IgD-negative memory B cell (primary cell): ENCODE measurements at regions not wholly inside any gene's neighbourhood (a gene's known extent, or its start where the extent isn't known, plus 50 kb on each side); places are given as distances from the start of the nearest gene placed in this dataset.

ENCODE experiments used
- H3K27ac Mint-ChIP-seq, 3 donors: one replicate each; pipeline ENCODE4 v1.8.0; 2020 to 2022; ENCODE audit warnings: mild to moderate bottlenecking in 3 of 3, mixed read lengths in 3 of 3, moderate library complexity in 1 of 3
- H3K27me3 Mint-ChIP-seq: one replicate; pipeline ENCODE4 v1.8.0; 2021; ENCODE audit warnings: mixed read lengths
- H3K36me3 Mint-ChIP-seq: one replicate; pipeline ENCODE4 v1.8.0; 2020; ENCODE audit warnings: mild to moderate bottlenecking, mixed read lengths
- H3K4me1 Mint-ChIP-seq, 3 donors: one replicate each; pipeline ENCODE4 v1.8.0; 2020 to 2022; ENCODE audit warnings: mixed read lengths in 3 of 3, mild to moderate bottlenecking in 1 of 3
- H3K4me3 Mint-ChIP-seq, 4 donors: one replicate each; pipeline ENCODE4 v1.8.0; 2020 to 2022; ENCODE audit warnings: mild to moderate bottlenecking in 4 of 4, mixed read lengths in 4 of 4, moderate library complexity in 3 of 4
- H3K9me3 Mint-ChIP-seq, 3 donors: one replicate each; pipeline ENCODE4 v1.8.0; 2020 to 2021; ENCODE audit warnings: mixed read lengths in 3 of 3, mild to moderate bottlenecking in 1 of 3

DNA sequence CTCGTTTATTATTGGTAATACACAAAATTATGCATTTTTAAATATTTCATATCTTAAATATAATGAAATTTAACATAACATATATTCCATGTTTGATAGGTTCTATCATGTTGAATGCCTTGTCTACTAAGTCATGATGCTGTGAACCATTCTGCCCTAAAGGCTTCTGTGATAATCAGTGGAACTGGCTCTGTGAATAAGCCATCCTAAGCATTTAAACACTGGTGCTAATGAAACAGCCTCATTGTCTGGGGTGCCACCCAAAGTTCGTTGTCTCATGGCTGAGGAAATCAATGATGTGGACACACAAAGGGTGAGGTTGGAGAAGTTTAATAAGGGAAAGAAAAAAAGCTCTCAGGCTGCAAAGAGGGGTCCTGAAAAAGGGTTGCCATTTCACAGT, 264.7 kb upstream of the ZRANB2 start:
- Mint-ChIP-seq H3K9me3 (peaks cover 0 to 13% (median 9%) of the 10 kb centered on the region in 3 donors), H3K36me3 (no peaks in the 10 kb centered on the region), H3K4me1 (no peaks in the 10 kb centered on the region), H3K27me3 (no peaks in the 10 kb centered on the region), H3K27ac (no peak overlapping the region), H3K4me3 (no peak overlapping the region)

DNA sequence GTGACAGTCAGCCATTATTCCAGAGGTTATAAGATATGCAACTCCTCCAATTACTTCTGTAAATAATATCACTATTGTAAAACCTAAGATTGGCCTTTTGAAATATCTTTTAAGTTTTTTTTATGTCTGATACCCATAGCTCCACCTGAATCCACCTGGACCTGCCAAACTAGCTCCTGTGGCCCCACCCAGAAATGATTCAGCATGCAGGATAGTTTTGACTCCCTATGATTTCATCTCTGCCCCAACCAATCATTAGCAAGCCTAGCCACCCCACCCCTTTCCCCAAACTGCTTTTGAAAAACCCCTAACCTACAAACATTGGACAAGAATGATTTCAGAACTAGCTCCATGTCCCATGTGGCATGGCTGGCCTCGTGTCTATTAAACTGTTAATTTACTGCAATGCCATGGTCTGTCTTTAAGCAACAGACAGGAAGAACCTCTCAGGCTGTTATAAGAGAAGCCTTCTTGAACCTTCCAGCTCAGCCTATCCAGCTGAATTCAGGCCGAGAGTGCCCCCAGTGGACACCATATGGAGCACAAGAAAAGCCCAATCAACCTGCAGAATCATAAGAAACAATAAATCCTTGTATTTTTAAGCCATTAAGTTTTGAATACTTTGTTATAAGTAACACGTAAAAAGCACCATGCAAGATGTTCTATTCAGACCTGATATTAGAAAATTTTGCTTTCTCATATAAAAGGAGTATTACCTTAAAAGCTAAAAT, 263.0 kb upstream of the ZRANB2 start:
- no peak overlapping the region for H3K27ac Mint-ChIP-seq
- H3K4me1 Mint-ChIP-seq: no peaks in the 10 kb centered on the region
- no peak overlapping the region for H3K4me3 Mint-ChIP-seq
- H3K36me3 Mint-ChIP-seq: no peaks in the 10 kb centered on the region
- H3K27me3 Mint-ChIP-seq: no peaks in the 10 kb centered on the region
- H3K9me3 Mint-ChIP-seq: peaks cover 1 to 16% (median 12%) of the 10 kb centered on the region in 3 donors

DNA sequence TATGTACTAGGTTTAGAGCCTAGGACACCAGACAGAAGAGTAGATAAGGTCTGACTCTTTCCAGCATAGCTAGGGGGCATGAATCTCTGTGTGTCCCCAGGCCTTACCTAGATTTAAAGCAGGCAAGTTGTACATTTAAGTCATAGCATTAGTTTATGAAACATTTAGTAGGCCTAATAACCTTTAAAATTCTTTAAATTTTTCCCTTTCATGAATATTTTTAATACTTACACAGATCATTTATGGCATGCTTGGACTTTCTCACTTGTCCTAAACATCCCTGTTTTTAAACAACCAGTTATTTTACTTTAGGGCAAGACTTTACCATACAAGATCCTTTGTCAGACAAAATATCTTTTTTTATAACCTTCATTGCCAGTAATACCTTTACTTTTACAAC, 258.4 kb upstream of the ZRANB2 start:
- Mint-ChIP-seq H3K27ac (no peak overlapping the region), H3K4me3 (no peak overlapping the region), H3K36me3 (no peaks in the 10 kb centered on the region), H3K4me1 (no peaks in the 10 kb centered on the region), H3K27me3 (no peaks in the 10 kb centered on the region), H3K9me3 (peaks cover 3 to 17% (median 12%) of the 10 kb centered on the region in 3 donors)

DNA sequence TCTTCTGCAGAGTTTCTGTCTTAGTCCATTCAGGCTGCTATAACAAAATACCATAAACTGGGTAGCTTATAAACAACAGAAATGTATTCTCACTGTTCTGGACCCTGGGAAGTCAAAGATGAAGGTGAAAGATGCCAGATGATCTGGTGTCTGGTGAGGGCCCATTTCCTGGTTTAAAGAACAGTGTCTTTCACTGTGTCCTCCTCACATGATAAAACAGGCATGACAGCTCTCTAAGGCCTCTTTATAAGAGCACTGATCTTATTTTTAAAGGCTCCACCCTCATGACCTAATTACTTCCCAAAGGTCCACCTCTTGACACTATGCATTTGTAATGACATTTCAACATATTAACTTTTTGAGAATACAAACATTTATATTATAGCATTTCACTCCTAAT, 250.2 kb upstream of the ZRANB2 start:
- Mint-ChIP-seq H3K4me3 (no peak overlapping the region), H3K36me3 (no peaks in the 10 kb centered on the region)

DNA sequence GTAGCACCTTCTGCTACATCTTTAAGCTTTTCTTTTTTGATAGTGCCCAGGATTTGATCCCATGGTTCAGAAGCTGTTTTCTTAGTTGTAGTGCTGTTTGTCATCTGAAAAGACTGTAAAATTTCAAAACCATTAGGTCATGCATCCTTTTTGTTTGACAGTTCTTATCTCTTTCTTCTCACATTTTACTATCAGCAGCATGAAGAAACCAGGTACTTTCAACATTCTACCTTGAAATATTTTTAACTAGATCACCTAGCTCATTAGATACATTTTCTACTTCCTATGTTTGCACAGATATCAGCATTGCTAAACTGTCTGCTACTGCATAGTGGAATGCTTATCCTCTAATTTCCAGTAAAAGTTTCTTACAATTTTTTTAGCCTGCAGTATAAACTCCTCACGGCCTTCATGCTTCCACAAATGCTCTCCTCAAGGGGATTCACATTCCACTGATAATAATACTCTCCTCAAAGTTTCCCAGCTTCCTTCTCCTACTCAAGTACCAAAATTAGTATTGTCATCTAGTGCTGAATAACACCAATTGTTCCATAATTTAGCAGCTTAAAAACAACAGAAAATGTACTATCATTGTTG, 243.9 kb upstream of the ZRANB2 start:
- no peaks in the 10 kb centered on the region for H3K27me3 Mint-ChIP-seq
- H3K4me3 Mint-ChIP-seq: no peak overlapping the region
- no peaks in the 10 kb centered on the region for H3K4me1 Mint-ChIP-seq
- peaks cover 2% of the 10 kb centered on the region for H3K36me3 Mint-ChIP-seq
- peaks cover 5 to 22% (median 16%) of the 10 kb centered on the region in 3 donors for H3K9me3 Mint-ChIP-seq
- H3K27ac Mint-ChIP-seq: no peak overlapping the region

More for the DNA sequence above, 250.2 kb upstream of the ZRANB2 start:
- Mint-ChIP-seq H3K4me1 (no peaks in the 10 kb centered on the region), H3K27ac (no peak overlapping the region), H3K9me3 (peaks cover 3 to 16% (median 9%) of the 10 kb centered on the region in 3 donors), H3K27me3 (no peaks in the 10 kb centered on the region)

DNA sequence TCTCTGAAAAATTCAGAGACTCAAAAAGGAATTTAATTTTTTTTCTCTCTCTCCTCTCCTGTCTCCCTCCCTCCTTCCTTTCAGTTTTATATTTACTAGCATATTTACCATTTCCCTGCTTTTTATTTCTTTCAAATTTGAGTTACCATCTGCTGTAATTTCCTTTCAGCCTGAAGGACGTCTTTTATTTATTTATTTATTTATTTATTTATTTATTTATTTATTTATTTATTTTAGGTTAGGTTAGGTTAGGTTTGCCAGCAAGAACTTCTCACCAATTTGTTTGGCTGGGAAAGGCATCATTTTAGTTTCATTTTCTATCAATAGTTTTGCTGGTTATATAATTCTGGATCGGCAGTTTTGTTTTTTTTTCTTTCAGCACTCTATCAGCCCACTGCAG, 231.7 kb upstream of the ZRANB2 start:
- H3K27ac Mint-ChIP-seq: no peak overlapping the region
- peaks cover 3 to 15% (median 8%) of the 10 kb centered on the region in 3 donors for H3K9me3 Mint-ChIP-seq
- no peaks in the 10 kb centered on the region for H3K4me1 Mint-ChIP-seq
- no peak overlapping the region for H3K4me3 Mint-ChIP-seq
- peaks cover 1% of the 10 kb centered on the region for H3K36me3 Mint-ChIP-seq
- no peaks in the 10 kb centered on the region for H3K27me3 Mint-ChIP-seq

DNA sequence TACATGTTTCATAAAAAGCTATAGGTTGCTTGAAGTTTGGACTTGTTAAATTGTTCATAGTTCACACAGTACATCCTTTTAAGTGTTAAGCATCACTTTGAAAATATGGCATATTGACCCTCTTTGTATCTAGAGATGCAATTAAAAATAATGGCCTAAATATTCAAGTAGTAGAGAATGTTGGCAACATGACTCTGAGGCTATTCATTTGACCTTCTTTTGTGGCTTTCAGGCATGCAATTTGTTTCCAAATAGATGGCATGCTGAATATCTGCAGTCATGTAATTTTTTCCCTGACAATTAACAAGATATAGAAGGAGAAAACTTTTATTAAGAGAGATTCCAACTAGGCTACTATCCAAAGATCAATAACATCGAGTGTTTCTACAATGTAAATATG, 230.5 kb upstream of the ZRANB2 start:
- H3K27me3 Mint-ChIP-seq: no peaks in the 10 kb centered on the region
- peaks cover 3 to 10% (median 5%) of the 10 kb centered on the region in 3 donors for H3K9me3 Mint-ChIP-seq
- peaks cover 1% of the 10 kb centered on the region for H3K36me3 Mint-ChIP-seq
- H3K4me3 Mint-ChIP-seq: no peak overlapping the region
- H3K4me1 Mint-ChIP-seq: no peaks in the 10 kb centered on the region
- H3K27ac Mint-ChIP-seq: no peak overlapping the region

DNA sequence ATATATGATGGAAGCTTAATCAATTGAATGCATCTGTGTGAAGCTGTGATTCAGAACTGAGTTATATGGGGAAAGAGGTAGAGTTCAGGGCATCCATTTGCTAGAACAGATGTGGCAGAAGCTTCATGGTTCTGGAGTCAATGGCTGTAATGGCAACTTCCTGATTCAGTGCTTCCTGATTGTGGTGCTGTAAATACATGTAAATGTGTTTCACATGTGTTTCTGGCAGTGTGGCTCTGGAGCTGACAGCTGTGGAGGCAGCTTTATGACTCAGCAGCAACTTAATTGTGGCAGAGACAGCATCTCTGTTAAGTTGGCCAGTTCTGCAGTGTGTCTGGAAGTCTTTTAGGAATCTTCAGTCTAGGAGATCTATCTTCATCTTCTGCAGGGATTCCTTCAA, 226.6 kb upstream of the ZRANB2 start:
- Mint-ChIP-seq H3K27ac (no peak overlapping the region), H3K4me3 (no peak overlapping the region), H3K4me1 (no peaks in the 10 kb centered on the region), H3K36me3 (peaks cover under 1% of the 10 kb centered on the region), H3K27me3 (no peaks in the 10 kb centered on the region), H3K9me3 (no peaks in the 10 kb centered on the region)

DNA sequence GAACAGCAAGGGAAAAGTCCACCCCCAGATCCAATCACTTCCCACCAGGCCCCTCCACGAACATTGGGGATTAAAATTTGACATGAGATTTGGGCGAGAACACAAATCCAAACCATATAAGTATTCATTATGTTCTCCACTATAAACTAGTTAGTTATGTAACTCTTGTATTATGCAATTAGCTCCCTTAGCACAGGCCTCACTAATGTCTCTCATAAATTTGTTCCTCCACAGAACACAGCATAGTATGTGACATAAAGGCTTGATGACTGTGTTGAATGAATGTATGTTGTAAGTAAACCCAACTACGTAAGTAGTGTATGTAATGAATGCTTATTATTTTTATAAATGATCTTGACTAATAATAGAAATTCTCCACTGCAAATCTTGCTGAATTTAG, 223.3 kb upstream of the ZRANB2 start:
- Mint-ChIP-seq H3K4me1 (no peaks in the 10 kb centered on the region), H3K4me3 (no peak overlapping the region), H3K36me3 (peaks cover 2% of the 10 kb centered on the region), H3K9me3 (no peaks in the 10 kb centered on the region), H3K27ac (no peak overlapping the region), H3K27me3 (no peaks in the 10 kb centered on the region)

DNA sequence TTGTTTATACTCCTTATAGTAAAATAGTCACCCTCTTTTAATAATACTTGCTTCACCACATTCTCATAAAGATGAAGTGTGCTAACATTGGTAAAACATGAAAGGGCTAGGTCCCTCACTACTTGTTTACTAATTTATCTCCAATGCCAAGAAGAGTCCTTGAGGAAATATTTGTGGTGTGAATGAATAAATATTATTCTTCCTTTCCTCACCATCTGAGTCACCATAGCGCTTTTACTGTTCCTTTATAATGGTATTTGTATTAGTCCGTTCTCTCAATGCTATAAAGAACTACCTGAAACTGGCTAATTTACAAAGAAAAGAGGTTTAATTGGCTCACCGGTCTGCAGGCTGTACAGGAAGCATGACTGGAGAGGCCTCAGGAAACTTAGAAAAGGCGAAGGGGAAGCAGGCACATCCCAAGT, 222.8 kb upstream of the ZRANB2 start:
- no peak overlapping the region for H3K27ac Mint-ChIP-seq
- no peak overlapping the region for H3K4me3 Mint-ChIP-seq
- H3K36me3 Mint-ChIP-seq: peaks cover 2% of the 10 kb centered on the region
- H3K27me3 Mint-ChIP-seq: no peaks in the 10 kb centered on the region
- H3K4me1 Mint-ChIP-seq: no peaks in the 10 kb centered on the region
- peaks cover 0 to under 1% (median 0%) of the 10 kb centered on the region in 3 donors for H3K9me3 Mint-ChIP-seq

DNA sequence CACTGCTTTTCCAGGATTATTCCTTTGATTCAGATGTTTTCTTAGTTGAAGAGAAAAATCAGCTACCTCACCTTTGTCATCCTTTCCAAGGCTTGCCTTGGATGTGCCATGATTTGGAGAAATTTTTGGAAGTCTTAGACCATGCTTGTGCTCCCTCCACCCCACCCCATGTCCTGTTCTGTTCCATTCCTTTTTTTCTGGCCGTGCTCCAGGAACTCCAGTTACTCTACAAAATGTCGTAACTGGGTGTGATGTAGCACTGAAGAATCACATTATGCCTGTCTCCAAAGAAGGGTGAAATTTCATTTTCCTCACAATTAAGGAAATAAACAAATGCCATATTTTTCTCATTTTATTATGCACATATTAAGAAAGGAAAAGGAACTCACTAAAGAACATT, 217.8 kb upstream of the ZRANB2 start:
- Mint-ChIP-seq H3K36me3 (peaks cover 2% of the 10 kb centered on the region), H3K9me3 (peaks cover 0 to 1% (median 0%) of the 10 kb centered on the region in 3 donors), H3K4me3 (no peak overlapping the region), H3K4me1 (no peaks in the 10 kb centered on the region), H3K27me3 (no peaks in the 10 kb centered on the region), H3K27ac (no peak overlapping the region)

DNA sequence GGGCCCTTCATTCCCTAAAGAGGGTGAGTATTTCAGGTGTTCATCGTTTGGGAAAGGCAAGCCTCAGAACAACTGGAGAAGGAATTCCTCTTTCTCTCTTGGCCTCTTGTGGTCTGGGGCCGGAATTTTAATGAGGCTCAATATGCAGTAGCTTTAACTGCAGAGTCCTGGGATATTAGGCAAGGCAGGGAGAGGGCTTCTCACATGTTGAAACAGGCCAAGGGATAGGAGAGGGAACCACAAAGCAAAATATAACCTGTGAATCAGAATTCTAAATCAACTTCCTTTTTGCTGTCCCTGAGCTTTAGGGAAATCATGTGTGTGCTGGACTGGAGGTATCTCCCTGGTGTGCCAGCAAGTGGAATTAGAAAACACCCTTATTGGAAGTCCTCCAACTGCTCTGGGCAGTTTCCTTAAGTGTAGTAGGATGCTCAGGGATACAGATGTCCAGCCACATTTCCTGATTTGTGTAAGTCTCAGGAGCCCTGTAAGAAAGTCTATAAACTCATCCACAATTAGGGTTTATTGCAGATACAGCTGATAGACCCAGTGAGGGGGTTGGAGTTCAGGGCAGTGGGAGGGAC, 215.8 kb upstream of the ZRANB2 start:
- Mint-ChIP-seq H3K4me1 (no peaks in the 10 kb centered on the region), H3K36me3 (peaks cover 2% of the 10 kb centered on the region), H3K27me3 (no peaks in the 10 kb centered on the region), H3K9me3 (peaks cover 0 to 4% (median 0%) of the 10 kb centered on the region in 3 donors), H3K4me3 (no peak overlapping the region), H3K27ac (no peak overlapping the region)

DNA sequence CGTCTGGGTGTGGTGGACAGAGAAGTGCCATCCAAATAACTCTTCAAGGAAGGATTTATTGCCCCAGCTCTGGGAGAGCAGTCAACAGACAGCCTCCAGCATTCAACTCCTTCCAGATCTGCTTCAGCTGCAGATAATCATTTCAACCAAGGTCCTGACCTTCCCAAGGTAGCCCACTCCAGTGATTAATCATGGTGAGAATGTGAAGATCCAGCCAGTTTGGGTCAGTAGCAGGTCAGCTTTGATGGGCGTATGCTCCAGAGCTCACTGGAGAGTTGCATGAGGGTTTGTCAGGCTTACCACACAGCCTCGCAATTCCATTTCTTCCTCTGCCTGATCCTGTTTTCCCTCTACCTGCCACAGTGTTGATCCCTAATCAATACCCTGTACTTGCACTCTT, 214.5 kb upstream of the ZRANB2 start:
- Mint-ChIP-seq H3K36me3 (no peaks in the 10 kb centered on the region), H3K4me3 (no peak overlapping the region), H3K4me1 (no peaks in the 10 kb centered on the region), H3K27ac (no peak overlapping the region), H3K9me3 (peaks cover 0 to 8% (median 0%) of the 10 kb centered on the region in 3 donors), H3K27me3 (no peaks in the 10 kb centered on the region)

DNA sequence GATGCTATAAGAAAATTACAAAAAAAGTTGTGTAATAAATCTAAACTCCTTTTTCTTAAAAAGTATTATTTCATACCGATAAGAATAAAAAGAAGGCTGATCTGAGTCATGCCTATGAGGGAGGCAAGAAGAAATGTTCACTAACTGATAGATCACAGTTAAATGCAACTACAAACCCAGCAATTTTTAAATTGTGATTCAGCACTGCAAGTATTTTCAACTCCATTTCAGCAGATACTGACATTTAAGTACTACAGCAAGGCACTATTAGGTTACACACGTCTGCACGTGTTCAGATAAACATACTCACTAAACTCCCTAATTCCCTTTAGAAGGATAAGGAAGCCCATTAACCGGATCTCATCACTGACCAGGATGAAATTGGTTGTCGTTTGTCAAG, 213.3 kb upstream of the ZRANB2 start:
- Mint-ChIP-seq H3K4me1 (no peaks in the 10 kb centered on the region), H3K27ac (no peak overlapping the region), H3K4me3 (no peak overlapping the region), H3K27me3 (no peaks in the 10 kb centered on the region), H3K36me3 (no peaks in the 10 kb centered on the region), H3K9me3 (peaks cover 0 to 10% (median 0%) of the 10 kb centered on the region in 3 donors)

DNA sequence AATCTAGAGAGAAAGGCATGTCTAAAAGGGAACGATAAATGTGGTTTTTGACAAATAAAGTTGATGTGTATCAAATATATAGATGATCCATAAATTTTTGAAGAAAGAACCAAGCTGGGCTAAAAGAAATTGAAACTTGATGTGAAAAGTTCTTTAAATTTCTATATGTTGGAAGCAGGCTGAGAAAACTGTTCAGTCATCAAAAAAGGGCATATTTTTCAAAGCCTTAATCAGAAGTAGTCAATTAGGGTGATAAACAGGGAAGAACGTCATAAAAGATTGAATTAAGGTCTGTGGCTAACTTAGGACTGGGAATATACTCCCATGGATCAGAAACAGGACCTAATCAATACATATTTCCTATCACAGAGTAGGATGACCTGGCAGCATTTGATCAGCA, 211.4 kb upstream of the ZRANB2 start:
- no peaks in the 10 kb centered on the region for H3K27me3 Mint-ChIP-seq
- no peak overlapping the region for H3K27ac Mint-ChIP-seq
- H3K36me3 Mint-ChIP-seq: no peaks in the 10 kb centered on the region
- no peaks in the 10 kb centered on the region for H3K4me1 Mint-ChIP-seq
- peaks cover 0 to 9% (median 0%) of the 10 kb centered on the region in 3 donors for H3K9me3 Mint-ChIP-seq
- H3K4me3 Mint-ChIP-seq: no peak overlapping the region
